IMR-90 (cell line): ENCODE measurements at regions not wholly inside any gene's neighbourhood (a gene's known extent, or its start where the extent isn't known, plus 50 kb on each side); places are given as distances from the start of the nearest gene placed in this dataset.

Experiments
- CHD1 ChIP-seq: IDR thresholded peaks from 2 replicates; pipeline ENCODE4 v1.6.1; 2012; ENCODE audit warnings: low read depth, low read length, improper control_type of control experiment
- CTCF ChIP-seq: conservative IDR thresholded peaks from 2 replicates; pipeline ENCODE4 v1.5.1; 2012; ENCODE audit warnings: mild to moderate bottlenecking, low read depth, low read length, improper control_type of control experiment
- FOS ChIP-seq: fragments of 150-350 bp; IDR thresholded peaks from 2 replicates; pipeline ENCODE4 v1.6.1; 2016; ENCODE audit warnings: low read depth, low read length
- MAFK ChIP-seq: IDR thresholded peaks from 2 replicates; pipeline ENCODE4 v1.6.1; 2012; ENCODE audit warnings: low read depth, low read length, improper control_type of control experiment
- MXI1 ChIP-seq: IDR thresholded peaks from 2 replicates; pipeline ENCODE4 v1.6.1; 2012; ENCODE audit warnings: low read depth, mild to moderate bottlenecking, low read length, moderate library complexity, borderline replicate concordance
- POLR2A ChIP-seq: IDR thresholded peaks from 2 replicates; pipeline ENCODE4 v1.6.1; 2012; ENCODE audit warnings: mild to moderate bottlenecking, low read depth, low read length
- RCOR1 ChIP-seq: IDR thresholded peaks from 2 replicates; pipeline ENCODE4 v1.6.1; 2012; ENCODE audit warnings: mild to moderate bottlenecking, low read length, improper control_type of control experiment; ENCODE audit not compliant: insufficient replicate concordance
- SMC3 ChIP-seq: fragments of 150-350 bp; IDR thresholded peaks from 2 replicates; pipeline ENCODE4 v1.6.1; 2016; ENCODE audit warnings: low read depth, mild to moderate bottlenecking, antibody characterized with exemption, low read length, moderate library complexity

- TF ChIP-seq CHD1 (no peak), CTCF (no peak), MAFK (no peak), POLR2A (no peak), RCOR1 (no peak), MXI1 (no peak), SMC3 (no peak), FOS (no peak)
Measured at GRCh38 chr16:79721270-79721669, 120.7 kb upstream of the MAF start.
